ENCODE measurements at regions not wholly inside any gene's neighbourhood (a gene's known extent, or its start where the extent isn't known, plus 50 kb on each side); places are given as distances from the start of the nearest gene placed in this dataset.

GRCh38 chr12:46131732-46132469, 136.9 kb downstream of the SLC38A1 start:
- peak; percentile 23 for DNase-seq

GRCh38 chr12:46127656-46128055, 137.3 kb upstream of the SCAF11 start:
- no peak for DNase-seq

- no peak for DNase-seq
These were observed 135.8 kb upstream of the SCAF11 start for GRCh38 chr12:46126050-46126727.

GRCh38 chr12:46124848-46125619, 134.7 kb upstream of the SCAF11 start:
- peak; percentile 88 for DNase-seq

GRCh38 chr12:46124132-46124847, 133.9 kb upstream of the SCAF11 start:
- no peak for DNase-seq

- no peak for DNase-seq
These were observed 122.0 kb upstream of the SCAF11 start for GRCh38 chr12:46112364-46112763.

- no peak for DNase-seq
These were observed 121.3 kb upstream of the SCAF11 start for GRCh38 chr12:46111715-46112114.

GRCh38 chr12:46110928-46111699, 120.7 kb upstream of the SCAF11 start:
- DNase-seq = no peak

GRCh38 chr12:46110223-46110611, 119.8 kb upstream of the SCAF11 start:
- DNase-seq = no peak

GRCh38 chr12:46109343-46110222, 119.2 kb upstream of the SCAF11 start:
- DNase-seq = no peak

GRCh38 chr12:46108721-46109120, 118.3 kb upstream of the SCAF11 start:
- DNase-seq = no peak

GRCh38 chr12:46107591-46107990, 117.2 kb upstream of the SCAF11 start:
- no peak for DNase-seq

GRCh38 chr12:46105735-46106134, 115.4 kb upstream of the SCAF11 start:
- DNase-seq = no peak

- DNase-seq = no peak
These were observed 113.4 kb upstream of the SCAF11 start for GRCh38 chr12:46103559-46104383.

- no peak for DNase-seq
These were observed 111.1 kb upstream of the SCAF11 start for GRCh38 chr12:46101485-46101869.

- DNase-seq = no peak
These were observed 110.4 kb upstream of the SCAF11 start for GRCh38 chr12:46100551-46101484.

- no peak for DNase-seq
These were observed 99.2 kb upstream of the SCAF11 start for GRCh38 chr12:46089414-46090162.

- DNase-seq = no peak
These were observed 97.6 kb upstream of the SCAF11 start for GRCh38 chr12:46087916-46088439.
